Left lung (tissue), 4 donors: ENCODE measurements at regions not wholly inside any gene's neighbourhood (a gene's known extent, or its start where the extent isn't known, plus 50 kb on each side); places are given as distances from the start of the nearest gene placed in this dataset.
A peak's percentile ranks its signal among the peaks of the same experiment; 100 is the strongest.

Experiments used
- ATAC-seq: fragments of 200-7000 bp; cut with Tn5 transposase; one replicate; pipeline ENCODE4 v1.9.1; 2020; ENCODE audit warnings: moderate library complexity
- DNase-seq, 4 donors: peaks; one replicate each; pipeline ENCODE4 v3.0.0-alpha.2; 2013 to 2020
- H3K27ac ChIP-seq, 2 donors: fragments of 200-600 bp; sonication (generic) in 1 of 2; one replicate each; pipeline versions ENCODE4 v1.5.0 to v1.8.0; 2020 to 2021
- H3K27me3 ChIP-seq, 2 donors: fragments of 200-600 bp; sonication (generic) in 1 of 2; one replicate each; pipeline versions ENCODE4 v1.5.0 to v1.8.0; 2020 to 2021
- H3K36me3 ChIP-seq, 2 donors: fragments of 200-600 bp; sonication (generic) in 1 of 2; one replicate each; pipeline versions ENCODE4 v1.5.0 to v1.8.0; 2020 to 2021
- H3K4me1 ChIP-seq, 2 donors: fragments of 200-600 bp; one replicate each; pipeline ENCODE4 v1.8.0; 2021
- H3K4me3 ChIP-seq, 2 donors: fragments of 200-600 bp; sonication (generic) in 1 of 2; one replicate each; pipeline versions ENCODE4 v1.5.0 to v1.8.0; 2020 to 2021; ENCODE audit warnings: mild to moderate bottlenecking in 1 of 2
- H3K9me3 ChIP-seq, 2 donors: fragments of 200-600 bp; sonication (generic) in 1 of 2; one replicate each; pipeline versions ENCODE4 v1.5.0 to v1.8.0; 2020 to 2021
- intact Hi-C, 2 donors: fragments of 100-400 bp; cut with DNase I; formaldehyde crosslinking; loops; one replicate each; pipeline versions ENCODE4 v1.11.2 to v1.14.2; 2022
- TF ChIP-seq, protein P1 (sequence below), 2 donors: fragments of 200-600 bp; sonication (generic) in 1 of 2; IDR thresholded peaks; one replicate each; pipeline versions ENCODE4 v1.5.0 to v1.8.0; 2021; ENCODE audit warnings: antibody characterized with exemption in 2 of 2
- donor health status: DM: no; HTN: yes; CAD: no.
- donor health status: DM: no; HTN: no; CAD: no.

GRCh38 chr13:53946500-53946899 lies 917.9 kb downstream of the OLFM4 start:
- DNase-seq (no peak), ATAC-seq (no peak)
- intact Hi-C loops: no loop called here
- H3K4me3 ChIP-seq: no peak overlapping the region
- no peaks in the 10 kb centered on the region for H3K27me3 ChIP-seq
- H3K4me1 ChIP-seq: no peaks in the 10 kb centered on the region
- H3K27ac ChIP-seq: no peak overlapping the region
- no peaks in the 10 kb centered on the region for H3K36me3 ChIP-seq
- TF ChIP-seq, protein P1, sequence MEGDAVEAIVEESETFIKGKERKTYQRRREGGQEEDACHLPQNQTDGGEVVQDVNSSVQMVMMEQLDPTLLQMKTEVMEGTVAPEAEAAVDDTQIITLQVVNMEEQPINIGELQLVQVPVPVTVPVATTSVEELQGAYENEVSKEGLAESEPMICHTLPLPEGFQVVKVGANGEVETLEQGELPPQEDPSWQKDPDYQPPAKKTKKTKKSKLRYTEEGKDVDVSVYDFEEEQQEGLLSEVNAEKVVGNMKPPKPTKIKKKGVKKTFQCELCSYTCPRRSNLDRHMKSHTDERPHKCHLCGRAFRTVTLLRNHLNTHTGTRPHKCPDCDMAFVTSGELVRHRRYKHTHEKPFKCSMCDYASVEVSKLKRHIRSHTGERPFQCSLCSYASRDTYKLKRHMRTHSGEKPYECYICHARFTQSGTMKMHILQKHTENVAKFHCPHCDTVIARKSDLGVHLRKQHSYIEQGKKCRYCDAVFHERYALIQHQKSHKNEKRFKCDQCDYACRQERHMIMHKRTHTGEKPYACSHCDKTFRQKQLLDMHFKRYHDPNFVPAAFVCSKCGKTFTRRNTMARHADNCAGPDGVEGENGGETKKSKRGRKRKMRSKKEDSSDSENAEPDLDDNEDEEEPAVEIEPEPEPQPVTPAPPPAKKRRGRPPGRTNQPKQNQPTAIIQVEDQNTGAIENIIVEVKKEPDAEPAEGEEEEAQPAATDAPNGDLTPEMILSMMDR (IDR thresholded peaks at IDR 0.05): no peak
- H3K9me3 ChIP-seq: no peaks in the 10 kb centered on the region

DNA sequence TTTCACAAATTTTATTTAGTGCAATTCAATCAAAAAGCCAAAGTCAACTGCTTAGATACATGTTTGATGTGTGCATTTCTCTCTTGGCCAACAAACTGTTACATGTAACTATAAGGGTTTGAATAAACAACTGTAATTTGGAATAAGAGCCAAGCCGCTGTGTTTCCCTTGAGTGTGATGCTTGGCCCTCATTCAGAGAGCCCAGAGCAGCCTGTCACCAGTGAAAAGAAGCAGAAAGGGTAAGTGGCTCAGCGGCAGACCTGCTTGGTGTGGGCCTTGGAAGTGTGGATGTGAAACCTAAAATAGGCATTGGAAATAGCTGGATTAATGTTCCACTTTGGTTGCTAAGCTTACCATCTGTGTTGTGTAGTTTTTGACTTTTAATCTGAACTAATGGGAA lies 924.6 kb downstream of the OLFM4 start:
- Histone ChIP-seq H3K27me3 (no peaks in the 10 kb centered on the region), H3K27ac (no peak overlapping the region), H3K9me3 (no peaks in the 10 kb centered on the region), H3K4me3 (no peak overlapping the region), H3K36me3 (no peaks in the 10 kb centered on the region), H3K4me1 (no peaks in the 10 kb centered on the region)
- intact Hi-C loops: no loop called here
- TF ChIP-seq, protein P1 (IDR thresholded peaks at IDR 0.05): no peak
- no peak for ATAC-seq
- DNase-seq: peak in 1 of 4 donors; percentile 6
